ENCODE measurements at regions not wholly inside any gene's neighbourhood (a gene's known extent, or its start where the extent isn't known, plus 50 kb on each side); places are given as distances from the start of the nearest gene placed in this dataset.

- no peak for DNase-seq
These were observed 472.8 kb downstream of the CCDC171 start for GRCh38 chr9:16025627-16026026.

GRCh38 chr9:16026886-16027285 is 474.0 kb downstream of the CCDC171 start:
- no peak for DNase-seq

GRCh38 chr9:16028548-16028947 is 475.7 kb downstream of the CCDC171 start:
- DNase-seq = no peak

DNA sequence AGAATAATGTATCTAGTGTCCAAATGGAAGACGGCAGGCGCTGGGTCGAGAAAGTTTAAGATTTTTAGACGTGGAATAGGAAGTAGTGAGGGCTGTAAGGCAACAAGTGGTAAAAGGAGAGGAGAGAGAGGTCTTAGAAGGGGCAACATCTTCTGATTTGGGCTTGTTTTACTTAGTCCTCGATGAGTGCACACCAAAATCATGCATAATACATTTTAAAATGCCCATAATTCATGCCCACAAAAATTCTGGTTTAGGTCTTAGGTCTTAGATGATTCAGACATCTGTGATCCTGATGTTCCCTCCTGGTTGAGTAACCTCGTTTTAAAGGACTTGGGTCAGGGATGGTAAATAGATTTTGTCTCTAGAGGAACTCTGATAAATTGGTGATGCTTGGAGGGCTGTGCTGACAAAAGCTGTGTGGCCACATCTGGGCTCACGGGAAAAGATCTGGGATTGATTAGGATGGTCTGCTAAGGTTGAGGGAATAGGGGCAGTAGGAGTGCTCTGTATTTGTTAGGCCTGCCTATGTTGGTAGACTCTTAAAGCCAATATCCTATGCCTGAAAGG is 476.3 kb downstream of the CCDC171 start:
- no peak for DNase-seq

DNA sequence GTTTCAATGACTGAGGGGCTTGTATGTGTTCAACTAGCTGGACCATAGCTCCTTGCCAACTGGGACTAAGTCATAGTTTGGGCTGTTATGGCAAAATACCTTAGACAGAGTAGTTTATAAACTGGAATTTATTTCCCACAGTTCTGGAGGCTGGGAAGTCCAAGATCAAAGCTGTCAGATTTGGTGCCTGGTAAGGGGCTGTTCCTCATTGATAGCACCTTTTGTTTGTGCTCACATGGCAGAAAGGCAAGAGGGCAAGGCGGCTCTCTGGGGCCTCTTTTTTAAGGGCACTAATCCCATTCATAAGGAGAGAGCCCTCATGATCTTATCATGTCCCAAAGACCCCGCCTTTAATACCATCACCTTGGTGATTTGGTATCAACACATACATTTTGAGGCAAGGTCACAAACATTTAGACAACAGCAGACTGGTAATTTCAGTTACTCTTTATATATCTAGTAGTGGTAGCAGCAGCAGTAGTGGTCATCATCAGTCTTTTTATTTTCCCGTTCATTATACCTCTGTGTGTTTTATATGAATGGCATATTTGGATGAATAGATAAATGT is 477.0 kb downstream of the CCDC171 start:
- no peak for DNase-seq

- DNase-seq = no peak
These were observed 477.8 kb downstream of the CCDC171 start for GRCh38 chr9:16030528-16031185.

- DNase-seq = no peak
These were observed 478.6 kb downstream of the CCDC171 start for GRCh38 chr9:16031486-16031885.

GRCh38 chr9:16031971-16032370 is 479.1 kb downstream of the CCDC171 start:
- no peak for DNase-seq

DNA sequence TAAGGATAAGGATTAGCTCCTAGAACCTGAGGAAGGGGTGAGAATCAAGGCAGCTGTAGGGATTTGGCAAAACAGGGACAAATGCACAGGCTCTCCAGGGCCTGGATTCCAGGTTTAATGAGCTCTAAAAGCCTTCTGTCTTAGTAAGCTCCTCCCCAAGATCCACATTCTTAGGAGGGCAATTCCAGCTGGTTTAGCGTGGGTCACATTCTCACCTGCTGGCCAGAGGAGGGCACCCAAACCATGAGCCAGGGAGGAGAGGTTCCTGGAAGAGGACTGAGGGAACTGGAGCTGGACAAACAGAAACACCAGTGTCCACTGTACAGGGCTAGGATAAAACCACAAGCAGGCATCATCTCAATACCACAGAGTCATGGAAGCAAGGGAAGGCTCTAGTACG is 480.0 kb downstream of the CCDC171 start:
- no peak for DNase-seq

GRCh38 chr9:16033253-16033652 is 480.4 kb downstream of the CCDC171 start:
- DNase-seq = no peak

DNA sequence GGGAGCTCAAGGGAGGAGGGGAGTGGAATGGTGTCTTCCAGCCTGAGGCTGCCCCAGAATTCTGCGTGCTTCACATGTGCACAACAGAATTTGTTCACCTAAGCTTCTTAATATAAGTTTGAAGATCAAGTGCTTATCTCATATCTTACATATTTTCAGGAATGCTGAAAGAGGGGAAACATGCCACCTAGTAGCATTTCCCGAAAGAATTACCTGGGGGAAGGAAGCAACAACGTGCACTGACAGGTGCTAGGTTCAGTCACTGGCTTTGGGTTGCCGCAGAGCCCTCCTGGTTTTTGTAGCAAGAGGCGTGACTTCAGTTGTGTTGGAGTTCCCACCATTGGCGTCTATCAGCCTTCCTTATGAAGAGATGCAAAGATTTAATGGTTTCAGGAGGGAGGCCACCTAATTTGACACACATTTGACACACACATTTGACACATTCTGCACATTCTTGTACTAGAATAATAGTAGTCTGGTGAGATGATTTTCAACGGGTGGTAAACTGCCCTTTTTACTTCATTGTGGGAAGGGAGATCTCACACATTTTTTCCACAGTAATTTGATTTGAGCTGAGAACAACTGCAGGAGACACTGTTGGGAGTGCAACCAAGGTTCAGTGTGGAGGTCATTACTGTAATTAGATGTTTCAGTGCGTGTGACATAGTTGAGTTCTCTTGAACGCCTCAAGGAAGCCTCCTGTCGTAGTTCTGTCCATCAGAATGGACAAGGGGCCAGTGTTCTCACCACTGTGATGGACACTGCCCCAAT is 481.3 kb downstream of the CCDC171 start:
- DNase-seq = no peak

GRCh38 chr9:16039218-16039987 is 486.6 kb downstream of the CCDC171 start:
- no peak for DNase-seq

DNA sequence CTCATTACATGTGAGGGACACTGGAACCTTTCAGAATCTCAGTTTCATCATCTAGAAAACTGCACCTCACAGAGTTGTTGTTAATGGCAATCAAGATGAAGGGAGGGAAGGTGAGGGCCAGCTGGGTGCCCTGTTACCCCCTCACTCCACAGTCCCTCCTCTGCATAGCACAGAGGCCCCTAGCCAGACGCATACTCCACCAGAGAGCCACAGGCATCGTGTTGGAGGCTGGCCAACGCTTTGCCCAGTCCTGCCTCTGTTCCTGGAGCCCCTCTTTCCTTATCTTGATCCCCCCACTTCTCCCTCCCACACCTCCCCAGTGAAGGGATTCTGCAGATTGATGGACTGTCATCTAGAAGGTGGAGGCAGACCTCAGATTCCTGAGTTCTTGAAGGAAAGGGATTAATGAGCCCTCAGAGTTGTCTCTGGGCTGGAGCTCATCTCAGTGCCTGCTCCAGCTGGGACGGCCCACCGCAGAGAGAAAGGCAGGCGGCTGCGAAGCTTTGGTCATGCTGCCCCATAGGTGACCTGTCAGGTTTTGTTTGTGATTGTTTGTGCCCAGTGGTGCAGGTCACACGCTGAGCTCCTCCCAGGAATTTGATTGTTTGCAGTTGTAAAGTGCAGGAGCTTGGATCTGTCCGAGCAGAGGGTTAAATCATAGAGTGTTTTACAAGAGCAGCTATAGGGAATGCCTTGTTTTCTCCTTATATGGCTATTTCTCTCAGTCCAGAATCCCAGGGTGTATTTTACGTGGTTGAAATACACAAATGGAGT is 487.3 kb downstream of the CCDC171 start:
- DNase-seq = no peak

- no peak for DNase-seq
These were observed 491.1 kb downstream of the CCDC171 start for GRCh38 chr9:16043756-16044578.

DNA sequence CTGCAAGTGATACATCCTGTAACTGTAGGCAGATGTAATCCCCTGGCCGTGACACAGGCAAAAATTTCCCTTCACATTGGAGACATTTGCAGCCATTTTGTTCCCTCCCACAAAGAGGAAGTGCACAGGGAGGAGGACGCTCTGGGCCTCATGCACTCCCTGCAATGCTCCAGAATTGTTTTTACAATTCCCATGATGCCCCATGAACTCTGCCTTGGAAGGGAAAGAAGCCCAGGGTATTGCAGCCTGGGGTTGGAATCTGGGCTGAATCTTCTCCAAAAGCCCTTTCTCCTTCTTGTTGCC is 491.7 kb downstream of the CCDC171 start:
- DNase-seq = no peak

DNA sequence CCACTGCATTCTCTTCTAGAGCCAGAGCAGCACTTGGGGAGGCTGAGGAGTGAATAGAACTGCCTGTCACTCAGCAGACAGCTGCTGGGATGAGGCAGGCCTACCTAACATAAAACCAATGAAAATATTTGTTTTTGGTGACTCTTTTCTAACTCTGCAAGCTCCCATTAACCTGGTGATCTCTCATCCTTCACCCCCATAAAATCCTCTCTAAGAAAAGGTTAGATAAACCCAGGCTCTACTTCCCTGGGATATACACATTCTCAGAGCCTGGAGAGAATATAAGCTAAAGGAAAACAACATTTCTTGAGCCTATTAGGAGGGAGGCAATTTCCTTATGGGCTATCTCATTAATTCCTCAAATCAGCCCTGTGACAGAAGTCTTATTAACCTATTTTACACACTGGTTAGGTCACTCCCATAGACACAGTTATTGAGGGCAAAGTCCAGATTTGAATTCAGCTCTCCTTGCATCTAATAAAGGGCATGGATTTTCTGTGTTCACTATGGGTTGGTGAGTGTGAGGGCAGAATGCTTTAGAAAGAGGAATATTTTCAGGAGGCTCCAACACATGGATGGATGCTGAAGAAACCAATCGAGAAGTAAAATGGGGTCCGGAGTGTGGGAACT is 492.9 kb downstream of the CCDC171 start:
- DNase-seq = no peak

DNA sequence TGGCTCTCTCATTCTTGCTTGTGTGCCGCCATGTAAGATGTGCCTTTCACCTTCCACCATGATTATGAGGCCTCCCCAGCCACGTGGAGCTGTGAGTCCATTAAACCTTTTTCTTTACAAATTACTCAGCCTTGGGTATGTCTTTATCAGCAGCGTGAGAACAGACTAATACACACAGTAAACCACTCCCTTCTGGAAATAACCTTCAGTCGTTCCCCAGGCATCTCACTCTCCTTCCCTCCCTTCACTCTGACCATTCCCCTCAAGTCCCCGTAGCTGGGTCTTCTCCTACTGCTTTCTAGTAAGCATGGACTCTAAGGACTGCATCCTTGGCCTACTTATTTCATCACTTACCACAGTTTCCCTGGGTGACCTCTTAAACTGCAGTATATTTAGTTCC is 493.9 kb downstream of the CCDC171 start:
- no peak for DNase-seq

GRCh38 chr9:16048129-16048528 is 495.3 kb downstream of the CCDC171 start:
- DNase-seq = no peak

DNA sequence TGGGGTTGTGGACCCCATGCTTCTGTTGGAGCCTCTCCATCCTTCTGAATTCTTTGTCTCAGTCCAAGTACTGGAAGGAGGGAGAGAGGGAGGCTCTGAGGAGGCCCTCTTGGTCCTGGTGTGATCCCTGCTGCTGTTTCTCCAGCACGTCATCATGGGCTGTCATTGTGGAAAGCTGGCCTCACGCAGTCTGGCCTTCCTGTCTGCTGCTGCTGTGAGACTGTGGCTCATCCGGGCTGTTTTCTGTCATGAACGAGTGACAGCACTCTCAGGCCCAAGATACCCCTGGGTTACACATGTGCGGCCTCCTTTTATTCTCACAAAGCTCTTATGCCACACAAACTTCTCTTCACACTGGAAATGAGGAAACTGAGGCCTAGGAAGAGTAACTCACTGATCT is 499.3 kb downstream of the CCDC171 start:
- no peak for DNase-seq

GRCh38 chr9:16052757-16053530 is 500.1 kb downstream of the CCDC171 start:
- no peak for DNase-seq
